ENCODE measurements at regions not wholly inside any gene's neighbourhood (a gene's known extent, or its start where the extent isn't known, plus 50 kb on each side); places are given as distances from the start of the nearest gene placed in this dataset.

- Histone ChIP-seq H3K27me3 (ENCODE audit: control insufficient read depth, insufficient read depth, low read length) (no peaks in the 10 kb centered on the region), H3K27ac (ENCODE audit: low read length) (no peak overlapping the region), H3K9me3 (ENCODE audit: control insufficient read depth, insufficient read depth, low read length) (no peaks in the 10 kb centered on the region), H3K4me3 (ENCODE audit: low read length) (no peak overlapping the region), H3K36me3 (ENCODE audit: control insufficient read depth, insufficient read depth, low read length) (no peaks in the 10 kb centered on the region), H3K4me1 (ENCODE audit: control insufficient read depth, insufficient read depth, low read length) (no peaks in the 10 kb centered on the region)
- DNase-seq (ENCODE audit: low read depth, low spot score) = no peak
- WGBS (ENCODE audit: insufficient coverage, insufficient read length) = no CpG with 5 or more reads among the region's 2 CpGs
These were observed 534.4 kb downstream of the MATN1 start for GRCh38 chr1:30188999-30189398.

- DNase-seq (ENCODE audit: low read depth, low spot score) = no peak
- Histone ChIP-seq H3K9me3 (ENCODE audit: control insufficient read depth, insufficient read depth, low read length) (no peaks in the 10 kb centered on the region), H3K27me3 (ENCODE audit: control insufficient read depth, insufficient read depth, low read length) (no peaks in the 10 kb centered on the region), H3K36me3 (ENCODE audit: control insufficient read depth, insufficient read depth, low read length) (no peaks in the 10 kb centered on the region), H3K4me1 (ENCODE audit: control insufficient read depth, insufficient read depth, low read length) (no peaks in the 10 kb centered on the region), H3K4me3 (ENCODE audit: low read length) (no peak overlapping the region), H3K27ac (ENCODE audit: low read length) (no peak overlapping the region)
- WGBS (ENCODE audit: insufficient coverage, insufficient read length) = no CpG with 5 or more reads among the region's 6 CpGs
These were observed 535.1 kb downstream of the MATN1 start for GRCh38 chr1:30188329-30188728.

- H3K27me3 ChIP-seq (ENCODE audit: control insufficient read depth, insufficient read depth, low read length) = no peaks in the 10 kb centered on the region
- no peak overlapping the region for H3K27ac ChIP-seq (ENCODE audit: low read length)
- no peaks in the 10 kb centered on the region for H3K4me1 ChIP-seq (ENCODE audit: control insufficient read depth, insufficient read depth, low read length)
- DNase-seq (ENCODE audit: low read depth, low spot score) = no peak
- no peak overlapping the region for H3K4me3 ChIP-seq (ENCODE audit: low read length)
- WGBS (ENCODE audit: insufficient coverage, insufficient read length) = no CpG with 5 or more reads among the region's 4 CpGs
- no peaks in the 10 kb centered on the region for H3K36me3 ChIP-seq (ENCODE audit: control insufficient read depth, insufficient read depth, low read length)
- H3K9me3 ChIP-seq (ENCODE audit: control insufficient read depth, insufficient read depth, low read length) = no peaks in the 10 kb centered on the region
These were observed 535.9 kb downstream of the MATN1 start for GRCh38 chr1:30187413-30188023.

GRCh38 chr1:30186586-30186985 is 536.8 kb downstream of the MATN1 start:
- Histone ChIP-seq H3K27me3 (ENCODE audit: control insufficient read depth, insufficient read depth, low read length) (no peaks in the 10 kb centered on the region), H3K27ac (ENCODE audit: low read length) (no peak overlapping the region), H3K4me3 (ENCODE audit: low read length) (no peak overlapping the region), H3K4me1 (ENCODE audit: control insufficient read depth, insufficient read depth, low read length) (no peaks in the 10 kb centered on the region), H3K9me3 (ENCODE audit: control insufficient read depth, insufficient read depth, low read length) (no peaks in the 10 kb centered on the region), H3K36me3 (ENCODE audit: control insufficient read depth, insufficient read depth, low read length) (no peaks in the 10 kb centered on the region)
- WGBS (ENCODE audit: insufficient coverage, insufficient read length) = no CpG with 5 or more reads among the region's 4 CpGs
- no peak for DNase-seq (ENCODE audit: low read depth, low spot score)

- Histone ChIP-seq H3K4me3 (ENCODE audit: low read length) (no peak overlapping the region), H3K36me3 (ENCODE audit: control insufficient read depth, insufficient read depth, low read length) (no peaks in the 10 kb centered on the region), H3K9me3 (ENCODE audit: control insufficient read depth, insufficient read depth, low read length) (no peaks in the 10 kb centered on the region), H3K4me1 (ENCODE audit: control insufficient read depth, insufficient read depth, low read length) (no peaks in the 10 kb centered on the region), H3K27ac (ENCODE audit: low read length) (no peak overlapping the region), H3K27me3 (ENCODE audit: control insufficient read depth, insufficient read depth, low read length) (no peaks in the 10 kb centered on the region)
- WGBS (ENCODE audit: insufficient coverage, insufficient read length) = no CpG with 5 or more reads among the region's 6 CpGs
- DNase-seq (ENCODE audit: low read depth, low spot score) = no peak
These were observed 537.6 kb downstream of the MATN1 start for GRCh38 chr1:30185809-30186208.

GRCh38 chr1:30185313-30185712 is 538.1 kb downstream of the MATN1 start:
- Histone ChIP-seq H3K36me3 (ENCODE audit: control insufficient read depth, insufficient read depth, low read length) (no peaks in the 10 kb centered on the region), H3K4me1 (ENCODE audit: control insufficient read depth, insufficient read depth, low read length) (no peaks in the 10 kb centered on the region), H3K27me3 (ENCODE audit: control insufficient read depth, insufficient read depth, low read length) (no peaks in the 10 kb centered on the region), H3K9me3 (ENCODE audit: control insufficient read depth, insufficient read depth, low read length) (no peaks in the 10 kb centered on the region), H3K27ac (ENCODE audit: low read length) (no peak overlapping the region), H3K4me3 (ENCODE audit: low read length) (no peak overlapping the region)
- no peak for DNase-seq (ENCODE audit: low read depth, low spot score)
- WGBS (ENCODE audit: insufficient coverage, insufficient read length) = no CpG with 5 or more reads among the region's 4 CpGs

- H3K4me1 ChIP-seq (ENCODE audit: control insufficient read depth, insufficient read depth, low read length) = peaks cover 2% of the 10 kb centered on the region; the same call in 1 of the 2 replicates
- no peaks in the 10 kb centered on the region for H3K9me3 ChIP-seq (ENCODE audit: control insufficient read depth, insufficient read depth, low read length)
- H3K27me3 ChIP-seq (ENCODE audit: control insufficient read depth, insufficient read depth, low read length) = no peaks in the 10 kb centered on the region
- DNase-seq (ENCODE audit: low read depth, low spot score) = no peak
- WGBS (ENCODE audit: insufficient coverage, insufficient read length) = no CpG with 5 or more reads among the region's 1 CpG
- no peaks in the 10 kb centered on the region for H3K36me3 ChIP-seq (ENCODE audit: control insufficient read depth, insufficient read depth, low read length)
- no peak overlapping the region for H3K4me3 ChIP-seq (ENCODE audit: low read length)
- H3K27ac ChIP-seq (ENCODE audit: low read length) = no peak overlapping the region
These were observed 538.8 kb downstream of the MATN1 start for GRCh38 chr1:30184393-30185141.

GRCh38 chr1:30183895-30184294 is 539.5 kb downstream of the MATN1 start:
- Histone ChIP-seq H3K4me1 (ENCODE audit: control insufficient read depth, insufficient read depth, low read length) (peaks cover 2% of the 10 kb centered on the region; the same call in 1 of the 2 replicates), H3K36me3 (ENCODE audit: control insufficient read depth, insufficient read depth, low read length) (no peaks in the 10 kb centered on the region), H3K27me3 (ENCODE audit: control insufficient read depth, insufficient read depth, low read length) (no peaks in the 10 kb centered on the region), H3K9me3 (ENCODE audit: control insufficient read depth, insufficient read depth, low read length) (no peaks in the 10 kb centered on the region), H3K27ac (ENCODE audit: low read length) (no peak overlapping the region), H3K4me3 (ENCODE audit: low read length) (no peak overlapping the region)
- WGBS (ENCODE audit: insufficient coverage, insufficient read length) = no CpG with 5 or more reads among the region's 5 CpGs
- no peak for DNase-seq (ENCODE audit: low read depth, low spot score)

- no peak overlapping the region for H3K27ac ChIP-seq (ENCODE audit: low read length)
- no peaks in the 10 kb centered on the region for H3K27me3 ChIP-seq (ENCODE audit: control insufficient read depth, insufficient read depth, low read length)
- H3K9me3 ChIP-seq (ENCODE audit: control insufficient read depth, insufficient read depth, low read length) = no peaks in the 10 kb centered on the region
- WGBS (ENCODE audit: insufficient coverage, insufficient read length) = no CpG with 5 or more reads among the region's 4 CpGs
- no peak overlapping the region for H3K4me3 ChIP-seq (ENCODE audit: low read length)
- H3K4me1 ChIP-seq (ENCODE audit: control insufficient read depth, insufficient read depth, low read length) = peaks cover 2% of the 10 kb centered on the region; the same call in 1 of the 2 replicates
- no peak for DNase-seq (ENCODE audit: low read depth, low spot score)
- H3K36me3 ChIP-seq (ENCODE audit: control insufficient read depth, insufficient read depth, low read length) = no peaks in the 10 kb centered on the region
These were observed 540.4 kb downstream of the MATN1 start for GRCh38 chr1:30183006-30183405.

- H3K27ac ChIP-seq (ENCODE audit: low read length) = no peak overlapping the region
- no CpG with 5 or more reads among the region's 10 CpGs for WGBS (ENCODE audit: insufficient coverage, insufficient read length)
These were observed 543.3 kb downstream of the MATN1 start for GRCh38 chr1:30179942-30180543.

More at GRCh38 chr1:30179942-30180543, 543.3 kb downstream of the MATN1 start:
- no peak overlapping the region for H3K4me3 ChIP-seq (ENCODE audit: low read length)
- peaks cover 2% of the 10 kb centered on the region; the same call in 1 of the 2 replicates for H3K4me1 ChIP-seq (ENCODE audit: control insufficient read depth, insufficient read depth, low read length)
- no peaks in the 10 kb centered on the region for H3K27me3 ChIP-seq (ENCODE audit: control insufficient read depth, insufficient read depth, low read length)
- no peak for DNase-seq (ENCODE audit: low read depth, low spot score)
- H3K9me3 ChIP-seq (ENCODE audit: control insufficient read depth, insufficient read depth, low read length) = no peaks in the 10 kb centered on the region
- H3K36me3 ChIP-seq (ENCODE audit: control insufficient read depth, insufficient read depth, low read length) = no peaks in the 10 kb centered on the region
